ACC112 (cell line): ENCODE measurements at regions not wholly inside any gene's neighbourhood (a gene's known extent, or its start where the extent isn't known, plus 50 kb on each side); places are given as distances from the start of the nearest gene placed in this dataset.

ENCODE experiments used
- H2AFZ ChIP-seq: fragments of 200-600 bp; sonication (generic); one replicate; pipeline ENCODE4 v1.6.0; 2017; ENCODE audit warnings: antibody characterized with exemption, low read length; ENCODE audit not compliant: unreplicated experiment
- H3K27ac ChIP-seq: fragments of 200-600 bp; sonication (generic); 2 replicates; pipeline ENCODE4 v1.5.1; 2014; ENCODE audit warnings: low read depth, mild to moderate bottlenecking, antibody characterized with exemption, low read length, moderate library complexity
- H3K27me3 ChIP-seq: fragments of 200-600 bp; sonication (generic); 2 replicates; pipeline ENCODE4 v1.6.1; 2014; ENCODE audit warnings: mild to moderate bottlenecking, antibody characterized with exemption, low read length, moderate library complexity, mixed read lengths; ENCODE audit not compliant: insufficient read depth
- H3K36me3 ChIP-seq: fragments of 200-600 bp; sonication (generic); 2 replicates; pipeline ENCODE4 v1.6.1; 2016; ENCODE audit warnings: mild to moderate bottlenecking, antibody characterized with exemption, low read length, moderate library complexity, mixed read lengths; ENCODE audit not compliant: insufficient read depth
- H3K4me1 ChIP-seq: fragments of 200-600 bp; sonication (generic); one replicate; pipeline ENCODE4 v1.6.1; 2016; ENCODE audit warnings: low read length, mixed read lengths; ENCODE audit not compliant: insufficient read depth, unreplicated experiment, control insufficient read depth
- H3K4me3 ChIP-seq: fragments of 200-600 bp; sonication (generic); 2 replicates; pipeline ENCODE4 v1.5.1; 2014; ENCODE audit warnings: mild to moderate bottlenecking, low read depth, low read length
- H3K79me2 ChIP-seq: fragments of 200-600 bp; sonication (generic); one replicate; pipeline ENCODE4 v1.6.0; 2016; ENCODE audit warnings: low read length; ENCODE audit not compliant: control insufficient read depth, unreplicated experiment, insufficient read depth

DNA sequence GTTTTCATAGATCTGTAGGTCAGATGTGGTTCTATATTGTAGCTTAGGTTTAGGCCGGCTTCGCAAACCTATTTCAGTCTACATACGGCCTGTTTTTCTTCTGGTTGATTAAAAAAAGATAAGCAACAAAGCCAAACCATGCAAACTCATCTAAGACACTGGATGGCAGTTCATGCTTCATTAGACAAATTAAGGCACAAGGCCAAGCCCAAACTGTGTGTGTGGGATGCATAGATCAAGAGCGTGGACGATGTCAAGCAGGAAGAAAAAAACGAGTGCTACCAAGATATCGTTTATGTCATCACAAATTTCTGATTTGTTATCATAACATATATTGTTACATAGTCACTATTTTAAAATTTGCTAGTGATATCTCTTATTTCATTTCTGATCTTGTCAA lies 357.6 kb upstream of the KIRREL3 start:
- H3K4me3 ChIP-seq = no peak overlapping the region

GRCh38 chr11:127350476-127350875 lies 349.9 kb upstream of the KIRREL3 start:
- no peak overlapping the region for H3K4me3 ChIP-seq
- H3K36me3 ChIP-seq = no peaks in the 10 kb centered on the region

More for the DNA sequence above, 357.6 kb upstream of the KIRREL3 start:
- Histone ChIP-seq H3K36me3 (no peaks in the 10 kb centered on the region), H3K27ac (no peak overlapping the region), H3K4me1 (no peaks in the 10 kb centered on the region), H3K27me3 (no peaks in the 10 kb centered on the region), H2AFZ (no peak overlapping the region), H3K79me2 (no peaks in the 10 kb centered on the region)

GRCh38 chr11:127345819-127346459 lies 345.4 kb upstream of the KIRREL3 start:
- Histone ChIP-seq H3K36me3 (no peaks in the 10 kb centered on the region), H3K27me3 (no peaks in the 10 kb centered on the region), H3K4me1 (no peaks in the 10 kb centered on the region), H3K79me2 (no peaks in the 10 kb centered on the region), H2AFZ (no peak overlapping the region), H3K27ac (no peak overlapping the region), H3K4me3 (no peak overlapping the region)

More at GRCh38 chr11:127350476-127350875, 349.9 kb upstream of the KIRREL3 start:
- H3K27me3 ChIP-seq = no peaks in the 10 kb centered on the region
- no peaks in the 10 kb centered on the region for H3K79me2 ChIP-seq
- H2AFZ ChIP-seq = no peak overlapping the region
- no peaks in the 10 kb centered on the region for H3K4me1 ChIP-seq
- H3K27ac ChIP-seq = no peak overlapping the region

- H3K27me3 ChIP-seq = no peaks in the 10 kb centered on the region
- no peak overlapping the region for H3K4me3 ChIP-seq
- no peak overlapping the region for H2AFZ ChIP-seq
- H3K36me3 ChIP-seq = no peaks in the 10 kb centered on the region
- H3K79me2 ChIP-seq = no peaks in the 10 kb centered on the region
- no peaks in the 10 kb centered on the region for H3K4me1 ChIP-seq
- H3K27ac ChIP-seq = no peak overlapping the region
Observed at GRCh38 chr11:127340438-127340837, 339.9 kb upstream of the KIRREL3 start.

GRCh38 chr11:127339376-127339775 lies 338.8 kb upstream of the KIRREL3 start:
- H3K27ac ChIP-seq = no peak overlapping the region
- H3K27me3 ChIP-seq = no peaks in the 10 kb centered on the region
- no peaks in the 10 kb centered on the region for H3K36me3 ChIP-seq
- H2AFZ ChIP-seq = no peak overlapping the region
- no peak overlapping the region for H3K4me3 ChIP-seq
- no peaks in the 10 kb centered on the region for H3K4me1 ChIP-seq
- H3K79me2 ChIP-seq = no peaks in the 10 kb centered on the region

DNA sequence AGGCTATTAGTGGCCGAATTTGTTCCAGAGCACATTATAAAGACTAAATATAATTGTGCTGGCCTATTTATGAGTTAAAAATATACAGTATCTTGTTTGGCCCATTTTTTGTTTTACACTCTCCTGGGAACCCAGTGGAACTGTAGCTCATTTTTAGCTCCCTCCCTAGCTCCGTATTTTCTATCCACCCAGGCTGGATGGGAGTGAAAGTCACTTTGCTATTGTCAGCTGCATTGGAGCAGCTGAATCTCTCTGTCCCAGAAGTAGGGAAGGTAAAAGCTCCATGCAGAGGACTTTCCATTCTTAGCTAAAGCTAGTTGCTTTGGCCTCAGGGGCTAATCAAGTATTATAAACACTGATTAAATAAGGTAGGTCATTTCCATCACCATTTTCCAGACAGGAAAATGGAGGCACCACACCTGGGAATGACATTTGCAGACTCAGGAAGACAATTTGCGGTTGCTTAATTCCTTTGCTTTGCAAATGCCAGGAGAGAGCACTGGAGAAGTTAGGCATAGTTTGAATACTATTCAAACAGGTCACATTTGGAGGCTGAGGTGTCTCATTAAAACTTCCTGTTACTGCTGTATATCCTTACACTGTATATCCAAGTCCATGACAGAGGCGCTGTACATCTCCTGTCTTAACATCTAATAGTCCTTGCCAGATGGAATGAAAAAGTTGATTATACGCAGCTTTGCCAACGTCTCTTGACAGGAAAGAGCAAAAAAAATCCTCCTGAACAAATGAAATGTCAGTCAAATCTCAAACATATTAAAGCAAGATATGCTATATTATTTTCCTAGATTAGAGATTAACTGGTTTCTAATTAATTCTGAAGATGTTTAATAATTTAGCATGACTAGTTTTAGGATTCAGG lies 338.1 kb upstream of the KIRREL3 start:
- no peak overlapping the region for H2AFZ ChIP-seq
- H3K4me3 ChIP-seq = no peak overlapping the region
- H3K4me1 ChIP-seq = no peaks in the 10 kb centered on the region
- H3K27me3 ChIP-seq = no peaks in the 10 kb centered on the region
- H3K27ac ChIP-seq = no peak overlapping the region
- H3K79me2 ChIP-seq = no peaks in the 10 kb centered on the region
- H3K36me3 ChIP-seq = no peaks in the 10 kb centered on the region

DNA sequence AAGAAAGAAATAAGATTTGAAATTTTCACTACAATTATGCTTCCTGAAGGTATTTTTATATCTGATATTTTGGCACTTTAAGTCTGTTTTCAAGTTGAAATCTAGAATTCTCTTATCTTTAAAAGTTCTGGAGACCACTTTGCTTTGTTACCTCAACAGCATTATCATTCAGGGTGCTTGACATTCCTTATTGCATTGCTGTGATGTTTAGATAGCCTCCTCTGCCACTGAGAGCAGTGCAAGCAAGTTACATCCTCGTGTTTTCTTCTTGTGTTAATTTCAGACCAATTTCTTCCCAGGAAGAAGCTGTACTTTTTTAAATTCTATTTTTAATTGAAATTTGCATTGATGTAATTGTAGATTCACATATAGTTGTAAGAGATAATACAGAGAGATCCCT lies 333.9 kb upstream of the KIRREL3 start:
- Histone ChIP-seq H2AFZ (no peak overlapping the region), H3K36me3 (no peaks in the 10 kb centered on the region), H3K79me2 (no peaks in the 10 kb centered on the region), H3K4me1 (no peaks in the 10 kb centered on the region), H3K4me3 (no peak overlapping the region), H3K27ac (no peak overlapping the region), H3K27me3 (no peaks in the 10 kb centered on the region)

- H3K27me3 ChIP-seq = no peaks in the 10 kb centered on the region
Observed at GRCh38 chr11:127332896-127333295, 332.3 kb upstream of the KIRREL3 start.

DNA sequence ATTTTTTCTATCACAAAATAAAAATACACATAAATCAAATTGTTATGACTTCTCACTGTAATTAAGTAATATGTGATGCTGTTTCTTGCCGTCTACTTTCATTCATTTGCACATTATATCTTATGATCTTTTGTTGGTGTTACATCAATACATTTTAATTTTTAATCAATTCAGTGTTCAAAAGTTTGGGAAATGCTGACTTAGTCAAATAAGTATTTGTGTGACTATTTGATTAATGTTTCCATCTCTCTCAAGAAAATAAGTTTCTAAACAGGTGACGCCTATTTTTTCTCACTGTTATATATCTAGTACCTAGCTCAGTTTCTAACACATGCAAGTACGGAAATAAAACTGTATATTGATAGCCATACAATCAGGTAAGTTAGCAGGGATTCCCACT lies 329.5 kb upstream of the KIRREL3 start:
- Histone ChIP-seq H3K36me3 (no peaks in the 10 kb centered on the region), H2AFZ (no peak overlapping the region), H3K27ac (no peak overlapping the region), H3K4me1 (no peaks in the 10 kb centered on the region), H3K4me3 (no peak overlapping the region), H3K79me2 (no peaks in the 10 kb centered on the region), H3K27me3 (no peaks in the 10 kb centered on the region)

More at GRCh38 chr11:127332896-127333295, 332.3 kb upstream of the KIRREL3 start:
- H2AFZ ChIP-seq = no peak overlapping the region
- no peaks in the 10 kb centered on the region for H3K36me3 ChIP-seq
- no peak overlapping the region for H3K27ac ChIP-seq
- H3K4me1 ChIP-seq = no peaks in the 10 kb centered on the region
- no peaks in the 10 kb centered on the region for H3K79me2 ChIP-seq
- H3K4me3 ChIP-seq = no peak overlapping the region

- Histone ChIP-seq H2AFZ (no peak overlapping the region), H3K4me3 (no peak overlapping the region), H3K27ac (no peak overlapping the region), H3K27me3 (no peaks in the 10 kb centered on the region), H3K4me1 (no peaks in the 10 kb centered on the region), H3K79me2 (no peaks in the 10 kb centered on the region), H3K36me3 (no peaks in the 10 kb centered on the region)
Observed at GRCh38 chr11:127308291-127308690, 307.7 kb upstream of the KIRREL3 start.

GRCh38 chr11:127307700-127308099 lies 307.1 kb upstream of the KIRREL3 start:
- no peak overlapping the region for H3K27ac ChIP-seq
- H3K27me3 ChIP-seq = no peaks in the 10 kb centered on the region
- no peaks in the 10 kb centered on the region for H3K4me1 ChIP-seq
- H2AFZ ChIP-seq = no peak overlapping the region
- H3K79me2 ChIP-seq = no peaks in the 10 kb centered on the region
- no peaks in the 10 kb centered on the region for H3K36me3 ChIP-seq
- no peak overlapping the region for H3K4me3 ChIP-seq
